Epithelial cell of esophagus (primary cell): ENCODE measurements at regions not wholly inside any gene's neighbourhood (a gene's known extent, or its start where the extent isn't known, plus 50 kb on each side); places are given as distances from the start of the nearest gene placed in this dataset.
A peak's percentile ranks its signal among the peaks of the same experiment; 100 is the strongest.
"Not testable (repeated sequence)": the region's sequence is repeated elsewhere in the genome, so short reads cannot be mapped to it uniquely, and the experiment has no call there.

Experiments
- DNase-seq: peaks from one replicate; pipeline ENCODE4 v3.0.0; 2010; ENCODE audit warnings: low read depth
- H3K4me3 ChIP-seq: 2 replicates; pipeline ENCODE4 v1.5.1; 2011; ENCODE audit warnings: mild to moderate bottlenecking, low read length, control low read depth
- CTCF ChIP-seq: IDR thresholded peaks from 2 replicates; pipeline ENCODE4 v1.5.1; 2011; ENCODE audit warnings: low read depth, mild to moderate bottlenecking, low read length, control low read depth, inconsistent platforms; ENCODE audit not compliant: insufficient read depth; ENCODE audit errors: missing control alignments

- TF ChIP-seq CTCF = no peak
- H3K4me3 ChIP-seq = no peak overlapping the region
- no peak for DNase-seq
Measured at GRCh38 chr2:167651406-167652151, 595.8 kb downstream of the STK39 start.

GRCh38 chr2:167646557-167646956 lies 600.8 kb downstream of the STK39 start:
- no peak overlapping the region for H3K4me3 ChIP-seq
- TF ChIP-seq CTCF = no peak
- no peak for DNase-seq

- DNase-seq = no peak
- no peak overlapping the region for H3K4me3 ChIP-seq
- TF ChIP-seq CTCF = no peak
Measured at GRCh38 chr2:167640096-167640495, 607.3 kb downstream of the STK39 start.

- no peak overlapping the region for H3K4me3 ChIP-seq
- TF ChIP-seq CTCF = no peak
- DNase-seq = peak; percentile 4
Measured at GRCh38 chr2:167637741-167638140, 609.7 kb downstream of the STK39 start.

DNA sequence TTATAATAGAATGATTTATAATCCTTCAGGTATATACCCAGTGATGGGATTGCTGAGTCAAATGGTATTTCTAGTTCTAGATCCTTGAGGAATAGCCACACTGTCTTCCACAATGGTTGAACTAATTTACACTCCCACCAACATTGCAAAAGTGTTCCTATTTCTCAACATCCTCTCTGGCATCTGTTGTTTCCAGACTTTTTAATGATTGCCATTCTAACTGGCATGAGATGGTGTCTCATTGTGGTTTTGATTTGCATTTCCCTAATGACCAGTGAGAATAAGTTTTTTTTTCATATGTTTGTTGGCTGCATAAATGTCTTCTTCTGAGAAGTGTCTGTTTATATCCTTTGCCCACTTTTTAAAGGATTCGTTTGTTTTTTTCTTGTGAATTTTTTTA lies 615.1 kb downstream of the STK39 start:
- DNase-seq, H3K4me3 ChIP-seq: not testable (repeated sequence)

- DNase-seq = no peak
- no peak for TF ChIP-seq CTCF
Measured at GRCh38 chr2:167626961-167627360, 620.4 kb downstream of the STK39 start.

DNA sequence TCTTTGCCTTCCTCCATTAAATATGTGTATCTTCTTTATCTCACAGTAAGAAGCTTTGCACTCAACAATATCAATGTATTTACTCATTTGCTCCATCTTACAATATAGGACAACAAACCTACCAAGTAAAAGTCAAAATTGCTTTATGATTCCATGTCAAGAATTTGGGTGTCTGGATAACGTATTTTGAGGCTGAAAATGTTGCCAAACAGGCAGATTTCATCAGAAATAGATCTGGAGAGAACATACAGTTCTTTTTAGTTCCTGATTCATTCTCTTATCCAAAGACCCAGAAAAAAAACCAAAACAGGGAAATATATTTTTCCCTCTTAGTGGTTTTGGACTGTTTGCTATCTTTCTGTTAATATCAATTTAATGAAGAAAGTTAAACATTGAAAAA lies 621.1 kb downstream of the STK39 start:
- H3K4me3 ChIP-seq = no peak overlapping the region
- no peak for DNase-seq
- TF ChIP-seq CTCF = no peak

More at GRCh38 chr2:167626961-167627360, 620.4 kb downstream of the STK39 start:
- no peak overlapping the region for H3K4me3 ChIP-seq

DNA sequence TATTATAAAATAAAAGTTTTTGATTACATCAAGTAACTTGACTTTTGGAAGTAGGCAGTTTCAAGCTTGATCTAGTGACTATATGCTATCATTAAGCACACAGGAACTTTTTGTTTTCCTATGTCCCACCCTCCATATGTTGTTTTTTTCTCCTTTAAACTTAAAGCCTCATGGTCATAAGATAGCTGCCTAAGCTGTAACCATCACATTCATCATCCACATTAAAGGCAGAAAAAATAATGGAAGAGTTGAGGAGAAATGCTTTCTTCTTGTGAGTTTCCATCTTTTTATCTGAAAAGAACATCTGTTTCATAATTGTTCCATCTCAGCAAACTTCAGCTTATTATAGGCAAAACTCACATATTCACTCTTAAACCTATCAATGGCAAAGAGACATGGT lies 630.4 kb downstream of the STK39 start:
- TF ChIP-seq CTCF = no peak
- DNase-seq = no peak

More for the DNA sequence above, 630.4 kb downstream of the STK39 start:
- H3K4me3 ChIP-seq = no peak overlapping the region
